ENCODE measurements at regions not wholly inside any gene's neighbourhood (a gene's known extent, or its start where the extent isn't known, plus 50 kb on each side); places are given as distances from the start of the nearest gene placed in this dataset.

DNA sequence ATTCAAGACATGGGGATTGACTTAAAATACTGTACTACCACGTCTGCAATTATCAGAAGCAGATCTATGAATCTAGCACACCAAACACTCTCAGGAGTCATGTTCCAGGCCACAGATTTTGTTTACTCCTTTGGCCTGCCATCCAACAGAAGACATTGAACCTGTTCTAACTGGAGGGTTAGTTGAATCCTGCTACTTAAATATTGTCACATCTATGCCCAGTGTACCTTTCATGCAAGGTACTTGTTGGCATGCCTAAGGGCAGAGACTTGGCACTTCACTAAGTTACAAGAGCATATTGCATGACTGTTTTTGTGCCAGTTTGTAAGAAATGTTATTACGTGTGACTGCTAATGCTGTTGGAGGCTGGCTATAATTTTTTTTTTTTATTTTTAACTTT, 126.9 kb upstream of the BCOR start:
- TF ChIP-seq CTCF (IDR thresholded peaks at IDR 0.05), result no peak
- TF ChIP-seq EZH2 (IDR thresholded peaks at IDR 0.05; ENCODE audit: borderline replicate concordance, insufficient read depth, low read depth, low read length, poor library complexity, severe bottlenecking), result no peak
